HepG2 (cell line): ENCODE measurements at regions not wholly inside any gene's neighbourhood (a gene's known extent, or its start where the extent isn't known, plus 50 kb on each side); places are given as distances from the start of the nearest gene placed in this dataset.

Source experiments
- ATAC-seq: fragments of 200-7000 bp; cut with Tn5 transposase; 3 replicates; pipeline ENCODE4 v1.9.1; 2020; ENCODE audit warnings: mild to moderate bottlenecking, moderate library complexity
- BruUV-seq: library from RNA; stranded (reverse); fragments of 400-500 nt; replicated peaks from 2 replicates; lab custom pipeline; 2021; lab: Mats Ljungman, UMichigan
- CTCF ChIA-PET: fragments of 300-600 bp; formaldehyde crosslinking; extraction: SDS; loops from one replicate; lab custom pipeline; 2021; ENCODE audit warnings: low total read pairs, inconsistent platforms, low intra/inter-chr PET ratio; lab: Yijun Ruan, JAX
- POLR2A ChIA-PET: fragments of 350-600 bp; sonication (Branson Sonifier 250); formaldehyde crosslinking; loops from one replicate; lab custom pipeline; 2020; ENCODE audit warnings: antibody characterized with exemption, inconsistent platforms; lab: Yijun Ruan, JAX
- DNase-seq: peaks from one replicate; pipeline ENCODE4 v3.0.0-alpha.2; 2015; ENCODE audit warnings: low spot score
- FAIRE-seq: peaks from 3 replicates; lab custom pipeline; 2011; peaks lifted over from hg19 to GRCh38; lab: Jason Lieb, UNC
- H2AFZ ChIP-seq: one replicate; pipeline ENCODE4 v1.6.1; 2011; ENCODE audit warnings: low read length, inconsistent platforms
- H3K27ac ChIP-seq: fragments of 300-600 bp; 3 replicates; pipeline ENCODE4 v1.8.0; 2011; ENCODE audit warnings: mixed run types, mild to moderate bottlenecking, mixed read lengths, low read length, inconsistent platforms; ENCODE audit not compliant: insufficient read depth; ENCODE audit errors: extremely low read length
- H3K27me3 ChIP-seq, 2 experiments: fragments of 200-600 bp in 1 of 2; 2 replicates in 1 of 2; 3 replicates in 1 of 2; pipeline versions ENCODE4 v1.6.0 to v1.8.0; 2011; ENCODE audit warnings: low read length in 2 of 2, mild to moderate bottlenecking in 2 of 2, moderate library complexity in 2 of 2, inconsistent platforms in 1 of 2; ENCODE audit not compliant: insufficient read depth in 2 of 2, control insufficient read depth in 1 of 2
- H3K36me3 ChIP-seq, 2 experiments: fragments of 200-600 bp in 1 of 2; replicated peaks in 1 of 2; 2 replicates in 1 of 2; 3 replicates in 1 of 2; pipeline versions ENCODE4 v1.5.1 to v1.8.0; 2011; ENCODE audit warnings: low read length in 2 of 2, inconsistent platforms in 1 of 2; ENCODE audit not compliant: insufficient read depth in 2 of 2, control insufficient read depth in 1 of 2
- H3K4me1 ChIP-seq: 2 replicates; pipeline ENCODE4 v1.5.1; 2012; ENCODE audit warnings: low read length, inconsistent platforms; ENCODE audit not compliant: insufficient read depth
- H3K4me2 ChIP-seq: 2 replicates; pipeline ENCODE4 v1.6.0; 2011; ENCODE audit warnings: low read depth, low read length, inconsistent platforms
- H3K4me3 ChIP-seq, 3 experiments: fragments of 200-600 bp in 1 of 3; sonication (generic), shearing (Covaris generic) in 1 of 3; replicated peaks in 1 of 3; 2 replicates each; pipeline ENCODE4 v1.5.1; 2011 to 2016; ENCODE audit warnings: low read length in 3 of 3, inconsistent platforms in 2 of 3, low read depth in 2 of 3, mild to moderate bottlenecking in 2 of 3, control low read depth in 1 of 3, mixed read lengths in 1 of 3; ENCODE audit not compliant: insufficient read depth in 1 of 3
- H3K79me2 ChIP-seq: one replicate; pipeline ENCODE4 v1.6.1; 2011; ENCODE audit warnings: low read length, inconsistent platforms; ENCODE audit not compliant: insufficient read depth
- H3K9ac ChIP-seq: 2 replicates; pipeline ENCODE4 v1.6.0; 2011; ENCODE audit warnings: mild to moderate bottlenecking, low read depth, low read length, inconsistent platforms; ENCODE audit not compliant: insufficient read depth
- H3K9me3 ChIP-seq: 2 replicates; pipeline ENCODE4 v1.5.1; 2012; ENCODE audit warnings: mild to moderate bottlenecking, low read length
- H4K20me1 ChIP-seq: 2 replicates; pipeline ENCODE4 v1.6.0; 2011; ENCODE audit warnings: inconsistent platforms, mild to moderate bottlenecking, low read length, moderate library complexity; ENCODE audit not compliant: insufficient read depth
- HOXA3 ChIP-seq: sonication (generic); formaldehyde crosslinking; IDR thresholded peaks from 2 replicates; pipeline ENCODE4 v1.5.0; 2020; ENCODE audit warnings: missing genetic modification reagents
- MAX ChIP-seq: IDR thresholded peaks from 2 replicates; pipeline ENCODE4 v1.6.1; 2012; ENCODE audit warnings: inconsistent platforms
- NR0B2 ChIP-seq: sonication (generic); formaldehyde crosslinking; IDR thresholded peaks from 2 replicates; pipeline ENCODE4 v1.4.0; 2020; ENCODE audit warnings: mild to moderate bottlenecking, missing genetic modification reagents
- PCBP2 ChIP-seq: fragments of 200-400 bp; formaldehyde crosslinking; optimal IDR thresholded peaks from 2 replicates; pipeline ENCODE3; 2018; ENCODE audit warnings: low read length, low read depth; ENCODE audit not compliant: poor library complexity, severe bottlenecking
- PHF21A ChIP-seq: sonication (generic); formaldehyde crosslinking; IDR thresholded peaks from 2 replicates; pipeline ENCODE4 v1.5.0; 2020; ENCODE audit warnings: mild to moderate bottlenecking, missing genetic modification reagents
- SP140L ChIP-seq: sonication (generic); formaldehyde crosslinking; IDR thresholded peaks from 2 replicates; pipeline ENCODE4 v1.4.0; 2020; ENCODE audit warnings: missing genetic modification reagents, borderline replicate concordance
- ZFP90 ChIP-seq: sonication (generic); formaldehyde crosslinking; IDR thresholded peaks from 2 replicates; pipeline ENCODE4 v1.8.0; 2022; ENCODE audit warnings: missing genetic modification reagents, mild to moderate bottlenecking, inconsistent platforms, borderline replicate concordance
- ZNF138 ChIP-seq: sonication (generic); formaldehyde crosslinking; IDR thresholded peaks from 2 replicates; pipeline ENCODE4 v1.5.0; 2020; ENCODE audit warnings: mild to moderate bottlenecking, low read depth, missing genetic modification reagents
- ZNF253 ChIP-seq: sonication (generic); formaldehyde crosslinking; IDR thresholded peaks from 2 replicates; pipeline ENCODE4 v1.8.0; 2022; ENCODE audit warnings: mild to moderate bottlenecking, missing genetic modification reagents, borderline replicate concordance
- ZNF350 ChIP-seq: sonication (generic); formaldehyde crosslinking; IDR thresholded peaks from 2 replicates; pipeline ENCODE4 v1.4.0; 2020; ENCODE audit warnings: mild to moderate bottlenecking, low read depth, missing genetic modification reagents, borderline replicate concordance
- ZNF407 ChIP-seq: sonication (generic); formaldehyde crosslinking; IDR thresholded peaks from one replicate; pipeline ENCODE4 v1.5.1; 2020; ENCODE audit warnings: mild to moderate bottlenecking, missing genetic modification reagents; ENCODE audit errors: not compliant biosample characterization
- ZNF605 ChIP-seq: sonication (generic); formaldehyde crosslinking; IDR thresholded peaks from 2 replicates; pipeline ENCODE4 v1.8.0; 2022; ENCODE audit warnings: mild to moderate bottlenecking, missing genetic modification reagents
- ZUFSP ChIP-seq: sonication (generic); formaldehyde crosslinking; IDR thresholded peaks from 2 replicates; pipeline ENCODE4 v1.9.0; 2021; ENCODE audit warnings: missing genetic modification reagents, mild to moderate bottlenecking, borderline replicate concordance
- WGBS: methylation state at CpG from one replicate; pipeline ENCODE4 v1.1.6; 2017; ENCODE audit warnings: low lambda C conversion rate; 5-methylcytosine and 5-hydroxymethylcytosine counted together
- in situ Hi-C: cut with HindIII; loops from 2 replicates; pipeline ENCODE4 v1.10.0; 2017; ENCODE audit warnings: low pct_unique_long_range_greater_than_20kb; ENCODE audit not compliant: extremely low pct_ligation_motif_present
- intact Hi-C: fragments of 100-400 bp; cut with micrococcal nuclease; formaldehyde crosslinking; loops from one replicate; pipeline ENCODE4 v1.10.0; 2022; ENCODE audit not compliant: unreplicated experiment

- Histone ChIP-seq H3K4me3 (no peak overlapping the region), H3K27me3 (no peaks in the 10 kb centered on the region), H3K36me3 (no peaks in the 10 kb centered on the region), H3K27ac (no peak overlapping the region), H3K4me1 (no peaks in the 10 kb centered on the region), H3K79me2 (no peaks in the 10 kb centered on the region), H3K9ac (no peak overlapping the region), H3K4me2 (no peak overlapping the region), H3K9me3 (no peaks in the 10 kb centered on the region), H4K20me1 (no peaks in the 10 kb centered on the region), H2AFZ (no peak overlapping the region)
- no TSS peak for BruUV-seq
- intact Hi-C loops (no loop called here), in situ Hi-C loops (no loop called here)
- 2% methylated on average over 2 of the region's 2 CpGs for WGBS
- FAIRE-seq (no peak), DNase-seq (no peak), ATAC-seq (no peak)
- POLR2A ChIA-PET: no interaction called here
- CTCF ChIA-PET: no interaction called here
- TF ChIP-seq ZNF407 (CRISPR knock-in tag) (no peak), ZNF138 (CRISPR knock-in tag) (no peak), ZUFSP (CRISPR knock-in tag) (no peak), MAX (no peak), ZNF350 (CRISPR knock-in tag) (no peak), ZNF253 (CRISPR knock-in tag) (no peak), PHF21A (CRISPR knock-in tag) (no peak), NR0B2 (CRISPR knock-in tag) (no peak), ZFP90 (CRISPR knock-in tag) (no peak), HOXA3 (CRISPR knock-in tag) (no peak), PCBP2 (no peak), SP140L (CRISPR knock-in tag) (no peak), ZNF605 (CRISPR knock-in tag) (no peak)
Measured at GRCh38 chr17:71519285-71519684, 601.5 kb upstream of the SOX9 start.
